Omental fat pad (tissue), 3 donors: ENCODE measurements at regions not wholly inside any gene's neighbourhood (a gene's known extent, or its start where the extent isn't known, plus 50 kb on each side); places are given as distances from the start of the nearest gene placed in this dataset.

Source experiments
- ATAC-seq: fragments of 150-250 bp; one replicate; pipeline ENCODE4 v1.9.1; 2016; ENCODE audit warnings: mild to moderate bottlenecking, moderate library complexity; ENCODE audit not compliant: low FRiP score
- DNase-seq: peaks from one replicate; pipeline ENCODE4 v3.0.0-alpha.2; 2019; ENCODE audit warnings: low spot score
- CTCF ChIP-seq, 3 donors: fragments of 450-650 bp; IDR thresholded peaks; one replicate each; pipeline ENCODE4 v1.5.1; 2016 to 2017; ENCODE audit warnings: antibody characterized with exemption in 3 of 3, mild to moderate bottlenecking in 3 of 3, moderate library complexity in 2 of 3

GRCh38 chr11:116057000-116057399, 552.8 kb upstream of the CADM1 start:
- DNase-seq (no peak), ATAC-seq (no peak)
- TF ChIP-seq CTCF (IDR thresholded peaks at IDR 0.05): no peak

- DNase-seq: no peak
- TF ChIP-seq CTCF (IDR thresholded peaks at IDR 0.05): no peak
Observed at GRCh38 chr11:116055064-116055463, 550.8 kb upstream of the CADM1 start.

GRCh38 chr11:116053548-116053919, 549.3 kb upstream of the CADM1 start:
- TF ChIP-seq CTCF (IDR thresholded peaks at IDR 0.05): no peak
- no peak for ATAC-seq
- no peak for DNase-seq

More at GRCh38 chr11:116055064-116055463, 550.8 kb upstream of the CADM1 start:
- ATAC-seq: no peak

GRCh38 chr11:116052603-116053547, 548.7 kb upstream of the CADM1 start:
- DNase-seq (no peak), ATAC-seq (no peak)
- TF ChIP-seq CTCF (IDR thresholded peaks at IDR 0.05): no peak

GRCh38 chr11:116051494-116051893, 547.3 kb upstream of the CADM1 start:
- TF ChIP-seq CTCF (IDR thresholded peaks at IDR 0.05): no peak
- DNase-seq (no peak), ATAC-seq (no peak)

- ATAC-seq: no peak
- TF ChIP-seq CTCF (IDR thresholded peaks at IDR 0.05): no peak
- DNase-seq: no peak
Observed at GRCh38 chr11:116049383-116049782, 545.2 kb upstream of the CADM1 start.

GRCh38 chr11:116046127-116046526, 541.9 kb upstream of the CADM1 start:
- no peak for ATAC-seq
- DNase-seq: no peak
- no peak for TF ChIP-seq CTCF (IDR thresholded peaks at IDR 0.05)
